ENCODE measurements at regions not wholly inside any gene's neighbourhood (a gene's known extent, or its start where the extent isn't known, plus 50 kb on each side); places are given as distances from the start of the nearest gene placed in this dataset.

- TF ChIP-seq CTCF (IDR thresholded peaks at IDR 0.05) (no peak), POLR2A (IDR thresholded peaks at IDR 0.05) (no peak)
These were observed 98.4 kb upstream of the PAPOLG start for GRCh38 chr2:60657673-60658072.
